T-cell (primary cell): ENCODE measurements at regions not wholly inside any gene's neighbourhood (a gene's known extent, or its start where the extent isn't known, plus 50 kb on each side); places are given as distances from the start of the nearest gene placed in this dataset.

Source experiments
- ATAC-seq, 4 experiments: fragments of 200-7000 bp in 3 of 4; fragments of 150-1000 bp in 1 of 4; cut with Tn5 transposase; replicated peaks in 1 of 4; 1 replicate in 3 of 4; 2 replicates in 1 of 4; pipeline ENCODE4 v1.10.0; 2021; ENCODE audit warnings: moderate library complexity in 3 of 4, mild to moderate bottlenecking in 2 of 4, moderate number of reproducible peaks in 1 of 4
- CTCF ChIA-PET, 2 donors: fragments of 300-600 bp; sonication (Branson Sonifier 250); formaldehyde crosslinking; loops; one replicate each; lab custom pipeline; 2022; ENCODE audit warnings: antibody characterized with exemption in 2 of 2; lab: Charles Lee
- POLR2A ChIA-PET, 2 donors: fragments of 300-600 bp; sonication (Branson Sonifier 250); formaldehyde crosslinking; loops; one replicate each; lab custom pipeline; 2022; ENCODE audit warnings: antibody characterized with exemption in 2 of 2; lab: Charles Lee
- DNase-seq, 35 experiments: peaks; one replicate each; pipeline versions ENCODE4 v3.0.0 to v3.0.0-alpha.2; 2013 to 2023
- H3K27ac ChIP-seq: one replicate; pipeline ENCODE4 v1.5.1; 2013; ENCODE audit warnings: low read length
- H3K27me3 ChIP-seq, 2 experiments: replicated peaks in 1 of 2; 1 replicate in 1 of 2; 2 replicates in 1 of 2; pipeline versions ENCODE4 v1.6.1 to v1.7.0; 2013; ENCODE audit warnings: low read length in 1 of 2, mixed read lengths in 1 of 2; ENCODE audit not compliant: control insufficient read depth in 2 of 2, insufficient read depth in 2 of 2; ENCODE audit errors: extremely low read depth in 1 of 2
- H3K36me3 ChIP-seq, 2 donors: 1 replicate in 1 of 2; 2 replicates in 1 of 2; pipeline versions ENCODE4 v1.6.1 to v1.7.0; 2013; ENCODE audit warnings: low read length in 1 of 2; ENCODE audit not compliant: control insufficient read depth in 2 of 2, insufficient read depth in 1 of 2; ENCODE audit errors: extremely low read depth in 1 of 2
- H3K4me1 ChIP-seq, 2 experiments: 1 replicate in 1 of 2; 2 replicates in 1 of 2; pipeline versions ENCODE4 v1.6.1 to v1.7.0; 2013; ENCODE audit warnings: low read length in 2 of 2, mixed read lengths in 1 of 2; ENCODE audit not compliant: insufficient read depth in 2 of 2, control insufficient read depth in 1 of 2; ENCODE audit errors: extremely low read depth in 1 of 2
- H3K4me3 ChIP-seq, 2 donors: 1 replicate in 1 of 2; 2 replicates in 1 of 2; pipeline versions ENCODE4 v1.5.1 to v1.7.0; 2013; ENCODE audit warnings: mild to moderate bottlenecking in 2 of 2, low read length in 1 of 2, moderate library complexity in 1 of 2; ENCODE audit not compliant: control insufficient read depth in 1 of 2; ENCODE audit errors: extremely low read depth in 1 of 2
- H3K9me3 ChIP-seq: 2 replicates; pipeline ENCODE4 v1.7.0; 2013
- H3K27ac Mint-ChIP-seq, 2 donors: one replicate each; pipeline ENCODE4 v1.8.0; 2020 to 2021; ENCODE audit warnings: mild to moderate bottlenecking in 2 of 2, mixed read lengths in 2 of 2
- H3K27me3 Mint-ChIP-seq, 2 donors: one replicate each; pipeline ENCODE4 v1.8.0; 2021 to 2022; ENCODE audit warnings: mixed read lengths in 2 of 2
- H3K36me3 Mint-ChIP-seq: one replicate; pipeline ENCODE4 v1.8.0; 2021; ENCODE audit warnings: mixed read lengths
- H3K4me1 Mint-ChIP-seq, 3 donors: one replicate each; pipeline ENCODE4 v1.8.0; 2020 to 2022; ENCODE audit warnings: mixed read lengths in 3 of 3, mild to moderate bottlenecking in 1 of 3
- H3K4me3 Mint-ChIP-seq, 3 donors: one replicate each; pipeline ENCODE4 v1.8.0; 2020 to 2022; ENCODE audit warnings: mild to moderate bottlenecking in 3 of 3, mixed read lengths in 3 of 3, moderate library complexity in 3 of 3
- H3K9me3 Mint-ChIP-seq, 3 donors: one replicate each; pipeline ENCODE4 v1.8.0; 2020 to 2022; ENCODE audit warnings: mixed read lengths in 3 of 3
- WGBS: methylation state at CpG from one replicate; pipeline ENCODE4 v1.1.5; 2013; ENCODE audit warnings: missing lambda C conversion rate; ENCODE audit not compliant: insufficient coverage; 5-methylcytosine and 5-hydroxymethylcytosine counted together

- Mint-ChIP-seq H3K27me3 (no peaks in the 10 kb centered on the region), H3K36me3 (no peaks in the 10 kb centered on the region), H3K9me3 (peaks cover 7 to 12% (median 8%) of the 10 kb centered on the region in 3 donors), H3K4me1 (no peaks in the 10 kb centered on the region), H3K4me3 (no peak overlapping the region), H3K27ac (no peak overlapping the region)
- no peaks in the 10 kb centered on the region for H3K27me3 ChIP-seq
- ChIA-PET POLR2A (no interaction called here), CTCF (no interaction called here)
- H3K36me3 ChIP-seq = no peaks in the 10 kb centered on the region
- no peak overlapping the region for H3K4me3 ChIP-seq
- DNase-seq (no peak), ATAC-seq (no peak)
- H3K27ac ChIP-seq = no peak overlapping the region
- H3K9me3 ChIP-seq = no peaks in the 10 kb centered on the region
- H3K4me1 ChIP-seq = no peaks in the 10 kb centered on the region
- 86% methylated on average over 2 of the region's 3 CpGs for WGBS
Measured at GRCh38 chr1:73343947-73344346, 854.0 kb downstream of the LRRIQ3 start.

- no CpG with 5 or more reads among the region's 1 CpG for WGBS
- Mint-ChIP-seq H3K4me1 (no peaks in the 10 kb centered on the region), H3K27me3 (no peaks in the 10 kb centered on the region), H3K4me3 (no peak overlapping the region), H3K27ac (no peak overlapping the region), H3K36me3 (no peaks in the 10 kb centered on the region), H3K9me3 (peaks cover 5 to 34% (median 15%) of the 10 kb centered on the region in 3 donors)
- POLR2A ChIA-PET = interaction anchor here in 1 of 2 donors (0.7 kb wide), 1 partner anchor 80 kb away, joined by 4 read pairs; no protein-coding TSS in a partner anchor
- no peaks in the 10 kb centered on the region for H3K4me1 ChIP-seq
- H3K27me3 ChIP-seq = no peaks in the 10 kb centered on the region
- H3K36me3 ChIP-seq = no peaks in the 10 kb centered on the region
- H3K9me3 ChIP-seq = no peaks in the 10 kb centered on the region
- no peak for ATAC-seq
- CTCF ChIA-PET = no interaction called here
- no peak overlapping the region for H3K27ac ChIP-seq
- H3K4me3 ChIP-seq = no peak overlapping the region
- DNase-seq = no peak
Measured at GRCh38 chr1:73333847-73334503, 864.0 kb downstream of the LRRIQ3 start.

GRCh38 chr1:73331726-73332125 is 866.2 kb downstream of the LRRIQ3 start:
- no peaks in the 10 kb centered on the region for H3K9me3 ChIP-seq
- no peak for ATAC-seq
- Mint-ChIP-seq H3K9me3 (peaks cover 5 to 36% (median 19%) of the 10 kb centered on the region in 3 donors), H3K36me3 (no peaks in the 10 kb centered on the region), H3K27ac (no peak overlapping the region), H3K27me3 (no peaks in the 10 kb centered on the region), H3K4me1 (no peaks in the 10 kb centered on the region), H3K4me3 (no peak overlapping the region)
- ChIA-PET CTCF (no interaction called here), POLR2A (no interaction called here)
- no peaks in the 10 kb centered on the region for H3K36me3 ChIP-seq
- H3K4me1 ChIP-seq = no peaks in the 10 kb centered on the region
- no CpG with 5 or more reads among the region's 1 CpG for WGBS
- H3K27me3 ChIP-seq = no peaks in the 10 kb centered on the region
- no peak overlapping the region for H3K27ac ChIP-seq
- no peak overlapping the region for H3K4me3 ChIP-seq
- DNase-seq = no peak

GRCh38 chr1:73327998-73328397 is 870.0 kb downstream of the LRRIQ3 start:
- peaks cover 11 to 48% (median 25%) of the 10 kb centered on the region in 3 donors for H3K9me3 Mint-ChIP-seq
- no peak overlapping the region for H3K27ac Mint-ChIP-seq
- DNase-seq = no peak
- H3K4me1 Mint-ChIP-seq = no peaks in the 10 kb centered on the region
- H3K27me3 Mint-ChIP-seq = no peaks in the 10 kb centered on the region
- no peaks in the 10 kb centered on the region for H3K27me3 ChIP-seq
- no peaks in the 10 kb centered on the region for H3K36me3 Mint-ChIP-seq
- H3K4me3 ChIP-seq = no peak overlapping the region
- no peaks in the 10 kb centered on the region for H3K9me3 ChIP-seq
- no peak overlapping the region for H3K4me3 Mint-ChIP-seq
- POLR2A ChIA-PET = no interaction called here
- no peak overlapping the region for H3K27ac ChIP-seq
- no peaks in the 10 kb centered on the region for H3K36me3 ChIP-seq
- no peak for ATAC-seq
- CTCF ChIA-PET = no interaction called here
- WGBS = 90% methylated on average over 3 of the region's 3 CpGs
- no peaks in the 10 kb centered on the region for H3K4me1 ChIP-seq

GRCh38 chr1:73327180-73327793 is 870.7 kb downstream of the LRRIQ3 start:
- DNase-seq = no peak
- no peaks in the 10 kb centered on the region for H3K4me1 ChIP-seq
- H3K27ac ChIP-seq = no peak overlapping the region
- no peak overlapping the region for H3K4me3 ChIP-seq
- H3K4me3 Mint-ChIP-seq = no peak overlapping the region
- 73% methylated on average over 2 of the region's 3 CpGs for WGBS
- H3K36me3 Mint-ChIP-seq = no peaks in the 10 kb centered on the region
- POLR2A ChIA-PET = no interaction called here
- H3K4me1 Mint-ChIP-seq = no peaks in the 10 kb centered on the region
- H3K9me3 Mint-ChIP-seq = peaks cover 11 to 47% (median 24%) of the 10 kb centered on the region in 3 donors
- CTCF ChIA-PET = no interaction called here
- H3K36me3 ChIP-seq = no peaks in the 10 kb centered on the region
- H3K27me3 ChIP-seq = no peaks in the 10 kb centered on the region
- no peaks in the 10 kb centered on the region for H3K9me3 ChIP-seq
- ATAC-seq = no peak
- H3K27ac Mint-ChIP-seq = no peak overlapping the region
- H3K27me3 Mint-ChIP-seq = no peaks in the 10 kb centered on the region

GRCh38 chr1:73326663-73327062 is 871.3 kb downstream of the LRRIQ3 start:
- ChIA-PET POLR2A (no interaction called here), CTCF (no interaction called here)
- Mint-ChIP-seq H3K9me3 (peaks cover 11 to 40% (median 22%) of the 10 kb centered on the region in 3 donors), H3K27me3 (no peaks in the 10 kb centered on the region), H3K4me3 (no peak overlapping the region), H3K36me3 (no peaks in the 10 kb centered on the region), H3K27ac (no peak overlapping the region), H3K4me1 (no peaks in the 10 kb centered on the region)
- DNase-seq (no peak), ATAC-seq (no peak)
- no peak overlapping the region for H3K27ac ChIP-seq
- WGBS = 88% methylated on average over 4 of the region's 5 CpGs
- no peaks in the 10 kb centered on the region for H3K36me3 ChIP-seq
- H3K4me3 ChIP-seq = no peak overlapping the region
- H3K4me1 ChIP-seq = no peaks in the 10 kb centered on the region
- no peaks in the 10 kb centered on the region for H3K27me3 ChIP-seq
- no peaks in the 10 kb centered on the region for H3K9me3 ChIP-seq
